Mesenchymal stem cell (in vitro differentiated cells and primary cell): ENCODE measurements at regions not wholly inside any gene's neighbourhood (a gene's known extent, or its start where the extent isn't known, plus 50 kb on each side); places are given as distances from the start of the nearest gene placed in this dataset.

Source experiments
- DNase-seq: peaks from one replicate; pipeline ENCODE4 v3.0.0-alpha.2; 2013
- H2AFZ ChIP-seq: one replicate; pipeline ENCODE4 v1.6.1; 2013; ENCODE audit warnings: low read depth, mild to moderate bottlenecking, control low read depth, inconsistent platforms, low read length, moderate library complexity
- H2AK5ac ChIP-seq: 2 replicates; pipeline ENCODE4 v1.6.1; 2013; ENCODE audit warnings: low read length, moderate library complexity, mild to moderate bottlenecking, inconsistent platforms; ENCODE audit not compliant: severe bottlenecking
- H2BK120ac ChIP-seq: one replicate; pipeline ENCODE4 v1.6.1; 2013; ENCODE audit warnings: low read depth, mild to moderate bottlenecking, inconsistent platforms, low read length, moderate library complexity
- H2BK12ac ChIP-seq, 2 experiments: one replicate each; pipeline ENCODE4 v1.6.1; 2013; ENCODE audit warnings: inconsistent platforms in 2 of 2, low read length in 2 of 2, mild to moderate bottlenecking in 2 of 2, moderate library complexity in 2 of 2, control low read depth in 1 of 2
- H2BK15ac ChIP-seq: one replicate; pipeline ENCODE4 v1.6.1; 2013; ENCODE audit warnings: mild to moderate bottlenecking, low read depth, inconsistent platforms; ENCODE audit not compliant: poor library complexity, severe bottlenecking
- H2BK5ac ChIP-seq: 2 replicates; pipeline ENCODE4 v1.6.1; 2013; ENCODE audit warnings: low read depth, mild to moderate bottlenecking, low read length, control low read depth, inconsistent platforms; ENCODE audit not compliant: poor library complexity, severe bottlenecking
- H3K14ac ChIP-seq, 2 experiments: one replicate each; pipeline ENCODE4 v1.6.1; 2013; ENCODE audit warnings: inconsistent platforms in 2 of 2, low read length in 2 of 2, control low read depth in 1 of 2, mild to moderate bottlenecking in 1 of 2, moderate library complexity in 1 of 2
- H3K18ac ChIP-seq, 2 experiments: one replicate each; pipeline ENCODE4 v1.6.1; 2013; ENCODE audit warnings: inconsistent platforms in 2 of 2, low read length in 2 of 2, control low read depth in 1 of 2, low read depth in 1 of 2, mild to moderate bottlenecking in 1 of 2
- H3K23ac ChIP-seq, 2 experiments: one replicate each; pipeline ENCODE4 v1.6.1; 2013; ENCODE audit warnings: inconsistent platforms in 2 of 2, low read length in 2 of 2, mild to moderate bottlenecking in 2 of 2, moderate library complexity in 2 of 2, control low read depth in 1 of 2
- H3K27ac ChIP-seq: 2 replicates; pipeline ENCODE4 v1.5.1; 2013; ENCODE audit warnings: mild to moderate bottlenecking, moderate library complexity, low read length, control low read depth, inconsistent platforms; ENCODE audit not compliant: poor library complexity, severe bottlenecking
- H3K27me3 ChIP-seq, 2 experiments: 2 replicates each; pipeline versions ENCODE4 v1.6.1 to v1.7.0; 2013; ENCODE audit warnings: low read length in 2 of 2, mild to moderate bottlenecking in 2 of 2, moderate library complexity in 2 of 2, control low read depth in 1 of 2, inconsistent platforms in 1 of 2; ENCODE audit not compliant: control insufficient read depth in 1 of 2, insufficient read depth in 1 of 2
- H3K36me3 ChIP-seq, 2 experiments: 2 replicates each; pipeline versions ENCODE4 v1.6.1 to v1.7.0; 2013; ENCODE audit warnings: low read length in 2 of 2, control low read depth in 1 of 2, inconsistent platforms in 1 of 2, low read depth in 1 of 2, mild to moderate bottlenecking in 1 of 2; ENCODE audit not compliant: insufficient read depth in 2 of 2, control insufficient read depth in 1 of 2
- H3K4ac ChIP-seq, 2 experiments: one replicate each; pipeline ENCODE4 v1.6.1; 2013; ENCODE audit warnings: inconsistent platforms in 2 of 2, low read length in 2 of 2, mild to moderate bottlenecking in 2 of 2, moderate library complexity in 2 of 2, control low read depth in 1 of 2, low read depth in 1 of 2
- H3K4me1 ChIP-seq: 2 replicates; pipeline ENCODE4 v1.6.1; 2013; ENCODE audit warnings: low read depth, low read length, control low read depth; ENCODE audit not compliant: control insufficient read depth, insufficient read depth
- H3K4me2 ChIP-seq: 2 replicates; pipeline ENCODE4 v1.6.1; 2013; ENCODE audit warnings: low read length, mild to moderate bottlenecking, inconsistent platforms; ENCODE audit not compliant: poor library complexity, severe bottlenecking
- H3K4me3 ChIP-seq, 2 experiments: 2 replicates each; pipeline versions ENCODE4 v1.5.1 to v1.7.0; 2013; ENCODE audit warnings: low read length in 2 of 2, mild to moderate bottlenecking in 2 of 2, control low read depth in 1 of 2, low read depth in 1 of 2; ENCODE audit not compliant: insufficient read depth in 1 of 2
- H3K79me1 ChIP-seq: replicated peaks from 2 replicates; pipeline ENCODE4 v1.6.1; 2013; ENCODE audit warnings: mild to moderate bottlenecking, control low read depth, low read length, inconsistent platforms; ENCODE audit not compliant: poor library complexity, severe bottlenecking
- H3K9ac ChIP-seq: 2 replicates; pipeline ENCODE4 v1.7.0; 2013; ENCODE audit warnings: mild to moderate bottlenecking, low read length, moderate library complexity
- H3K9me3 ChIP-seq: 2 replicates; pipeline ENCODE4 v1.7.0; 2013; ENCODE audit warnings: mild to moderate bottlenecking, low read length; ENCODE audit not compliant: control insufficient read depth
- H4K8ac ChIP-seq: one replicate; pipeline ENCODE4 v1.6.1; 2013; ENCODE audit warnings: inconsistent platforms, mild to moderate bottlenecking, low read length, moderate library complexity
- H4K91ac ChIP-seq: one replicate; pipeline ENCODE4 v1.6.1; 2013; ENCODE audit warnings: mild to moderate bottlenecking, low read length, inconsistent platforms
- WGBS: methylation state at CpG from one replicate; pipeline ENCODE4 v1.1.7; 2013; ENCODE audit warnings: mixed read lengths; 5-methylcytosine and 5-hydroxymethylcytosine counted together

DNA sequence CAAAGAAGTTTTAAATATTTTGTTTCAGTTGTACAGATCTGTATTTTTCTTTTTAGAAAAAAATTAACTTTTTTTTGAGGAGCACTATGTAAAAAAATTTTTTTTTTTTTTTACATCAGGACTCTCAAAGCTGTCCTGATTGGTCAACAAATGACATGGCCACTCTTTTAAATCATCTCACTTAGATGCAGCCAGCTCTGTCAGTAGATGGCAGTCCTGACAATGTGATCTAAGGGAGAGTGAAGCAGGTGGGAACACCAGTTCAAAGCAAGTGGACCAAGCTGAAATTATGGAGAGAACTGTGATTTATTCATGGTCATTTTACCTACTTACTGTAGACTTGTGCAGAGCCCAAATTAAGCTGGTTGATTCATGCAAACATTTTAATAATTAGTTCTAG is 174.7 kb upstream of the GPRIN3 start:
- H2BK15ac ChIP-seq: no peak overlapping the region
- no peak overlapping the region for H2AFZ ChIP-seq
- no peak overlapping the region for H2BK5ac ChIP-seq
- no peak overlapping the region for H4K91ac ChIP-seq
- H4K8ac ChIP-seq: no peak overlapping the region
- H3K27ac ChIP-seq: no peak overlapping the region
- H3K23ac ChIP-seq: no peak overlapping the region
- H3K27me3 ChIP-seq: no peaks in the 10 kb centered on the region
- H3K4me3 ChIP-seq: no peak overlapping the region
- no peak overlapping the region for H2BK120ac ChIP-seq
- no peaks in the 10 kb centered on the region for H3K79me1 ChIP-seq
- no peak overlapping the region for H3K4me2 ChIP-seq
- no peak overlapping the region for H3K9ac ChIP-seq
- H3K36me3 ChIP-seq: no peaks in the 10 kb centered on the region
- peak; percentile 36 for DNase-seq
- no peaks in the 10 kb centered on the region for H3K9me3 ChIP-seq
- no peak overlapping the region for H3K4ac ChIP-seq
- H3K4me1 ChIP-seq: no peaks in the 10 kb centered on the region
- H3K14ac ChIP-seq: no peak overlapping the region
- no peak overlapping the region for H3K18ac ChIP-seq
- no peak overlapping the region for H2AK5ac ChIP-seq
- no peak overlapping the region for H2BK12ac ChIP-seq

DNA sequence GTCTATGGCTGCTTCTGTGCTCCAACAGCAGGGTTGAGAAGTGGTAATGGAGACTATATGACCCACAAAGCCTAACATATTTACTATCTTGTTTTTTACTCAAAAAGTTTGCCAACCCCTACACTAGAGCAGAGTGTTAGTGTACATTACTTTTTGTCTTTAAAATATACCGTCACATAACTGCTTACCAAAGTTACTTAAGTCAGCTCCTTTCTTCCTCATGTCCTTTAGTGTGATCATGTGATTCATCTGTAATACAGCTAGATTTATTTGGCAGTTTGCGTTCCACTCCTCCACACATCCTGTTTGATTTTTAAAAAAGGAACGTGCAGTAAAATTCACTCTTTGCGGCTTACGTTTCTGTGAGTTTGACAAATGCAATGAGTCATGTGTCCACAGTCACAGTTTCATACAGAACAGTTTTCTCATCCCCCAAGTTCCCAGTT is 162.4 kb upstream of the GPRIN3 start:
- H3K27ac ChIP-seq: peak overlapping the region; percentile 43
- H3K27me3 ChIP-seq: no peaks in the 10 kb centered on the region
- no peak overlapping the region for H3K14ac ChIP-seq
- peak overlapping the region in 1 of 2 experiments; percentile 20 for H3K4me3 ChIP-seq
- peak overlapping the region in 1 of 2 experiments; percentile 43 for H3K18ac ChIP-seq
- peak; percentile 92 for DNase-seq
- H3K4me1 ChIP-seq: no peaks in the 10 kb centered on the region
- no peak overlapping the region for H2BK15ac ChIP-seq
- no peaks in the 10 kb centered on the region for H3K79me1 ChIP-seq
- no peak overlapping the region for H3K4me2 ChIP-seq
- no peak overlapping the region for H3K23ac ChIP-seq
- H2BK5ac ChIP-seq: no peak overlapping the region
- H3K9me3 ChIP-seq: no peaks in the 10 kb centered on the region
- H2AK5ac ChIP-seq: no peak overlapping the region
- H3K4ac ChIP-seq: no peak overlapping the region
- H2AFZ ChIP-seq: no peak overlapping the region
- no peak overlapping the region for H4K8ac ChIP-seq
- WGBS: 1% methylated on average over 4 of the region's 5 CpGs
- H3K9ac ChIP-seq: peak overlapping the region; percentile 76
- no peak overlapping the region for H4K91ac ChIP-seq
- H3K36me3 ChIP-seq: no peaks in the 10 kb centered on the region
- no peak overlapping the region for H2BK12ac ChIP-seq
- H2BK120ac ChIP-seq: no peak overlapping the region

DNA sequence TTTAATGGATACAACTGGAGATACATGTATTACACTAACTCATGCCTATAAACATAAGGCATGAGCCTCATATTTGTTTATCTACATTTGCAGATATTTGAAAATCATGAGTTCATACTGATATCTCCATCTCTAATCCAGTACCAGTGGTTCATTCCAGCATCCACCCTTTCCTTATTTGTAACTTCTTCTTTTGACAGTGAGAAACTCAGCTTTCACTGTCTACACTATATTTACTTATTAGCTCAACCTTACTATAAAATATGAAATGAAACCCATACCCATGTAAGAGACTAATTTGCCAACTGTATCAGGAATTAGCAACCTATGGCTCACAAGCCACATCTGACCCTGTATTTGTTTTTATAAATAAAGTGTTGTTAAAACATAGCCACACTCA is 161.9 kb upstream of the GPRIN3 start:
- H2BK120ac ChIP-seq: no peak overlapping the region
- H3K4me3 ChIP-seq: peak overlapping the region in 1 of 2 experiments; percentile 20
- no peaks in the 10 kb centered on the region for H3K9me3 ChIP-seq
- no peaks in the 10 kb centered on the region for H3K36me3 ChIP-seq
- peak overlapping the region in 1 of 2 experiments; percentile 43 for H3K18ac ChIP-seq
- H3K4me2 ChIP-seq: no peak overlapping the region
- no peak overlapping the region for H2BK5ac ChIP-seq
- no peak overlapping the region for H3K23ac ChIP-seq
- H3K9ac ChIP-seq: peak overlapping the region; percentile 76
- H3K79me1 ChIP-seq: no peaks in the 10 kb centered on the region
- H4K8ac ChIP-seq: no peak overlapping the region
- no peaks in the 10 kb centered on the region for H3K4me1 ChIP-seq
- no peak overlapping the region for H2AK5ac ChIP-seq
- no peak overlapping the region for H2AFZ ChIP-seq
- no peak overlapping the region for H3K14ac ChIP-seq
- H2BK15ac ChIP-seq: no peak overlapping the region
- no peak overlapping the region for H2BK12ac ChIP-seq
- no peak for DNase-seq
- H4K91ac ChIP-seq: no peak overlapping the region
- H3K27me3 ChIP-seq: no peaks in the 10 kb centered on the region
- no peak overlapping the region for H3K4ac ChIP-seq
- peak overlapping the region; percentile 43 for H3K27ac ChIP-seq

DNA sequence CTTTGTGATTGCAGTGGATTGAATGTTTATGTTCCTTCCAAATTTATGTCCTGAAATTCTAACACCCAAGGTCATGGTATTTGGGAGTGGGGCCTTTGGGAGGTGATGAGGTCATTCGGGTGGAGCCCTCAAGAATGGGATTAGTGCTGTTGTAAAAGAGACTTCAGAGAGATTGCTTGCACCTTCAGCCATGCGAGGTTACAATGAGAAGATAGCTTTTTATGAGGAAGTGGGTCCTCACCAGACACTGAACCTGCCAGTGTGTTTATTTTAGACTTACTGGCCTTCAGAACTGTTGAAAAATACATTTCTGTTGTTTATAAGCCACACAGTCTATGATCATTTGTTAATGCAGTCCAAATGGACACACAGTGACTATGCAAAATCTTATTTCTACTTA is 161.0 kb upstream of the GPRIN3 start:
- no peaks in the 10 kb centered on the region for H3K9me3 ChIP-seq
- no peak overlapping the region for H3K4me2 ChIP-seq
- no peaks in the 10 kb centered on the region for H3K4me1 ChIP-seq
- no peak overlapping the region for H2BK5ac ChIP-seq
- no peak overlapping the region for H3K4me3 ChIP-seq
- peak overlapping the region; percentile 6 to 84 for H2BK12ac ChIP-seq
- H3K4ac ChIP-seq: peak overlapping the region in 1 of 2 experiments; percentile 51
- no peak overlapping the region for H2AFZ ChIP-seq
- H3K27ac ChIP-seq: no peak overlapping the region
- H2BK15ac ChIP-seq: no peak overlapping the region
- WGBS: 31% methylated on average over 2 of the region's 2 CpGs
- no peak overlapping the region for H4K8ac ChIP-seq
- H3K14ac ChIP-seq: no peak overlapping the region
- no peak overlapping the region for H2AK5ac ChIP-seq
- no peaks in the 10 kb centered on the region for H3K27me3 ChIP-seq
- peak overlapping the region in 1 of 2 experiments; percentile 70 for H3K18ac ChIP-seq
- no peaks in the 10 kb centered on the region for H3K79me1 ChIP-seq
- H3K23ac ChIP-seq: no peak overlapping the region
- H3K9ac ChIP-seq: no peak overlapping the region
- no peak overlapping the region for H4K91ac ChIP-seq
- peak overlapping the region; percentile 19 for H2BK120ac ChIP-seq
- DNase-seq: no peak
- H3K36me3 ChIP-seq: no peaks in the 10 kb centered on the region
